Parathyroid adenoma (tissue), 2 donors: ENCODE measurements at regions not wholly inside any gene's neighbourhood (a gene's known extent, or its start where the extent isn't known, plus 50 kb on each side); places are given as distances from the start of the nearest gene placed in this dataset.

Experiments
- H2AFZ ChIP-seq: fragments of 300-600 bp; sonication (generic); one replicate; pipeline ENCODE4 v1.7.0; 2017; ENCODE audit warnings: antibody characterized with exemption, mild to moderate bottlenecking
- H3K27ac ChIP-seq: fragments of 300-600 bp; sonication (generic); one replicate; pipeline ENCODE4 v1.7.0; 2017
- H3K27me3 ChIP-seq: fragments of 300-600 bp; sonication (generic); one replicate; pipeline ENCODE4 v1.7.0; 2017; ENCODE audit warnings: low read length; ENCODE audit not compliant: control insufficient read depth, insufficient read depth
- H3K36me3 ChIP-seq: fragments of 300-600 bp; sonication (generic); one replicate; pipeline ENCODE4 v1.7.0; 2017; ENCODE audit warnings: low read length; ENCODE audit not compliant: control insufficient read depth, insufficient read depth
- H3K4me1 ChIP-seq: fragments of 300-600 bp; sonication (generic); one replicate; pipeline ENCODE4 v1.7.0; 2017; ENCODE audit warnings: control low read depth
- H3K4me2 ChIP-seq: fragments of 300-600 bp; sonication (generic); one replicate; pipeline ENCODE4 v1.7.0; 2017; ENCODE audit warnings: low read length
- H3K4me3 ChIP-seq: fragments of 300-600 bp; sonication (generic); one replicate; pipeline ENCODE4 v1.7.0; 2017; ENCODE audit warnings: low read depth, low read length
- H3K79me2 ChIP-seq: fragments of 300-600 bp; sonication (generic); one replicate; pipeline ENCODE4 v1.7.0; 2017; ENCODE audit warnings: control low read depth
- H3K9ac ChIP-seq: fragments of 300-600 bp; sonication (generic); one replicate; pipeline ENCODE4 v1.7.0; 2017; ENCODE audit warnings: mild to moderate bottlenecking
- H3K9me3 ChIP-seq: fragments of 300-600 bp; sonication (generic); one replicate; pipeline ENCODE4 v1.7.0; 2017; ENCODE audit warnings: low read length; ENCODE audit not compliant: control insufficient read depth
- TF ChIP-seq, protein P1 (sequence below): fragments of 300-600 bp; sonication (generic); IDR thresholded peaks from one replicate; pipeline ENCODE4 v1.7.0; 2017; ENCODE audit warnings: antibody characterized with exemption, mild to moderate bottlenecking
- donor health status: primary hyperparathyroidism.

DNA sequence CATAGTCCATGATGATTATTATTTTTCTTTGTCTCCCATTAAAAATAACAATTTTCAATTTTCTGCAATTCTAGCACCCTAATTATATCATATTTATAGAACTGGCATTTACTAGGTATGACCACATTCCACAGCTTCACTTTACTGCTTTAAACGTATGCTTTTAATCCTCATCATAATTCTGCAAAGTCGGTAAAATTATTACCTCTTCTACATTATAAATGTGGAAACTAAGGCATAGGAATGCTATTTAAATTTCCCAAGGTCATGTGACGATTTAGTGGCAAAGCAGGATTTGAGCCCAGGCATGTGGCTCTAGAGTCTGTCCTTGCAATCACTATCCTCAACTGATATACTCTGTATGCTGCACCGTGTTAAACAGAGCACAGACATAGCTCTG is 866.4 kb downstream of the EPHA4 start:
- Histone ChIP-seq H3K27ac (no peak overlapping the region), H3K36me3 (no peaks in the 10 kb centered on the region), H3K4me2 (no peak overlapping the region), H3K4me3 (no peak overlapping the region), H3K79me2 (no peaks in the 10 kb centered on the region), H3K4me1 (no peaks in the 10 kb centered on the region), H2AFZ (no peak overlapping the region), H3K9ac (no peak overlapping the region), H3K9me3 (no peaks in the 10 kb centered on the region), H3K27me3 (no peaks in the 10 kb centered on the region)
- TF ChIP-seq, protein P1, sequence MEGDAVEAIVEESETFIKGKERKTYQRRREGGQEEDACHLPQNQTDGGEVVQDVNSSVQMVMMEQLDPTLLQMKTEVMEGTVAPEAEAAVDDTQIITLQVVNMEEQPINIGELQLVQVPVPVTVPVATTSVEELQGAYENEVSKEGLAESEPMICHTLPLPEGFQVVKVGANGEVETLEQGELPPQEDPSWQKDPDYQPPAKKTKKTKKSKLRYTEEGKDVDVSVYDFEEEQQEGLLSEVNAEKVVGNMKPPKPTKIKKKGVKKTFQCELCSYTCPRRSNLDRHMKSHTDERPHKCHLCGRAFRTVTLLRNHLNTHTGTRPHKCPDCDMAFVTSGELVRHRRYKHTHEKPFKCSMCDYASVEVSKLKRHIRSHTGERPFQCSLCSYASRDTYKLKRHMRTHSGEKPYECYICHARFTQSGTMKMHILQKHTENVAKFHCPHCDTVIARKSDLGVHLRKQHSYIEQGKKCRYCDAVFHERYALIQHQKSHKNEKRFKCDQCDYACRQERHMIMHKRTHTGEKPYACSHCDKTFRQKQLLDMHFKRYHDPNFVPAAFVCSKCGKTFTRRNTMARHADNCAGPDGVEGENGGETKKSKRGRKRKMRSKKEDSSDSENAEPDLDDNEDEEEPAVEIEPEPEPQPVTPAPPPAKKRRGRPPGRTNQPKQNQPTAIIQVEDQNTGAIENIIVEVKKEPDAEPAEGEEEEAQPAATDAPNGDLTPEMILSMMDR = no peak

GRCh38 chr2:220707261-220707660 is 864.8 kb downstream of the EPHA4 start:
- no peak overlapping the region for H2AFZ ChIP-seq
- no peaks in the 10 kb centered on the region for H3K9me3 ChIP-seq
- TF ChIP-seq, protein P1 = no peak
- H3K4me1 ChIP-seq = no peaks in the 10 kb centered on the region
- H3K4me3 ChIP-seq = no peak overlapping the region
- no peak overlapping the region for H3K9ac ChIP-seq
- H3K27me3 ChIP-seq = no peaks in the 10 kb centered on the region
- no peak overlapping the region for H3K27ac ChIP-seq
- no peak overlapping the region for H3K4me2 ChIP-seq
- no peaks in the 10 kb centered on the region for H3K36me3 ChIP-seq
- no peaks in the 10 kb centered on the region for H3K79me2 ChIP-seq

DNA sequence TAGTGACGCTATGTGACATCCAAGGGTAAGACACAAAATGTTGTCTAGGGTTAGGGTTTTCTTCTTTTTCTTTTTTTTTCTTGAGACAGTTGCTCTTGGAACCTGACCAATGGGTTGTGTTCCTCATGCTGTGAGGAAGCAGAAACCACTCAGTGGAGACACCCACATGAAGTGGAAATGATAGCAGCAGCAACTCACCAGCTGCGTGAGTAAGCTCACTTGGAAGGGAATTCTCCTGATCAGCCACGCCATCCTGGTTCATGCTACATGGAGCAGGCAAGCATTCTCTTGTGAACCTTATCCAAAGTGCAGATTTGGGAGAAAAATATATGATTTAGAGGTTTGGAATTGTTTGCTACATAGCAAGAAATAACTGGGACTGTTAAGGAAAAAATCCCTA is 863.7 kb downstream of the EPHA4 start:
- Histone ChIP-seq H3K4me3 (no peak overlapping the region), H2AFZ (no peak overlapping the region), H3K9ac (no peak overlapping the region), H3K27ac (no peak overlapping the region), H3K9me3 (no peaks in the 10 kb centered on the region), H3K4me2 (no peak overlapping the region), H3K4me1 (no peaks in the 10 kb centered on the region), H3K79me2 (no peaks in the 10 kb centered on the region), H3K27me3 (no peaks in the 10 kb centered on the region), H3K36me3 (no peaks in the 10 kb centered on the region)
- TF ChIP-seq, protein P1 = no peak

- no peaks in the 10 kb centered on the region for H3K27me3 ChIP-seq
- no peaks in the 10 kb centered on the region for H3K79me2 ChIP-seq
- no peak overlapping the region for H3K4me2 ChIP-seq
- H3K4me3 ChIP-seq = no peak overlapping the region
- TF ChIP-seq, protein P1 = no peak
- no peak overlapping the region for H3K9ac ChIP-seq
- H3K9me3 ChIP-seq = no peaks in the 10 kb centered on the region
- no peaks in the 10 kb centered on the region for H3K36me3 ChIP-seq
- H3K27ac ChIP-seq = no peak overlapping the region
- H3K4me1 ChIP-seq = no peaks in the 10 kb centered on the region
- H2AFZ ChIP-seq = no peak overlapping the region
Observed at GRCh38 chr2:220717283-220717682, 854.8 kb downstream of the EPHA4 start.

DNA sequence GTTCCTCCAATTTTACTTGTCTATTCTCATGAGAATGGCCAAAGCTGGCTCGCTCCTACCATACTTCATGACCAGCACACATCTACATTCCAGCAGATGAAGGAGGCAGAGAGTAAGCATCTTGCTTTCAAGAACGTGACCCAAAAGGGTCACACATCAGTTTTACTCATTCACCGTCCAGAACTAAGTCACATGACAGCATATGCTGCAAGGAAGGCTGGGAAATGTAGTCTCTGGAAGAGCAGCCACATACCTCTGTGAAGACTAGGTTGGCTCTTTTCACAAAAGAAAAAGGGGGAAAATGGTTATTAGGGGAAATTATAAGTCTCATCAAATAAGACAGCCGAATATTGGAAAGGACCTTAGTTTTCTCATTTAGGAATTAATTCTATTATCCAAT is 835.3 kb downstream of the EPHA4 start:
- H3K9me3 ChIP-seq = no peaks in the 10 kb centered on the region
- H2AFZ ChIP-seq = no peak overlapping the region
- no peaks in the 10 kb centered on the region for H3K79me2 ChIP-seq
- H3K36me3 ChIP-seq = no peaks in the 10 kb centered on the region
- no peak overlapping the region for H3K27ac ChIP-seq
- H3K9ac ChIP-seq = no peak overlapping the region
- no peak overlapping the region for H3K4me3 ChIP-seq
- H3K27me3 ChIP-seq = no peaks in the 10 kb centered on the region
- H3K4me1 ChIP-seq = no peaks in the 10 kb centered on the region
- TF ChIP-seq, protein P1 = no peak
- no peak overlapping the region for H3K4me2 ChIP-seq
